ENCODE measurements at regions not wholly inside any gene's neighbourhood (a gene's known extent, or its start where the extent isn't known, plus 50 kb on each side); places are given as distances from the start of the nearest gene placed in this dataset.

DNA sequence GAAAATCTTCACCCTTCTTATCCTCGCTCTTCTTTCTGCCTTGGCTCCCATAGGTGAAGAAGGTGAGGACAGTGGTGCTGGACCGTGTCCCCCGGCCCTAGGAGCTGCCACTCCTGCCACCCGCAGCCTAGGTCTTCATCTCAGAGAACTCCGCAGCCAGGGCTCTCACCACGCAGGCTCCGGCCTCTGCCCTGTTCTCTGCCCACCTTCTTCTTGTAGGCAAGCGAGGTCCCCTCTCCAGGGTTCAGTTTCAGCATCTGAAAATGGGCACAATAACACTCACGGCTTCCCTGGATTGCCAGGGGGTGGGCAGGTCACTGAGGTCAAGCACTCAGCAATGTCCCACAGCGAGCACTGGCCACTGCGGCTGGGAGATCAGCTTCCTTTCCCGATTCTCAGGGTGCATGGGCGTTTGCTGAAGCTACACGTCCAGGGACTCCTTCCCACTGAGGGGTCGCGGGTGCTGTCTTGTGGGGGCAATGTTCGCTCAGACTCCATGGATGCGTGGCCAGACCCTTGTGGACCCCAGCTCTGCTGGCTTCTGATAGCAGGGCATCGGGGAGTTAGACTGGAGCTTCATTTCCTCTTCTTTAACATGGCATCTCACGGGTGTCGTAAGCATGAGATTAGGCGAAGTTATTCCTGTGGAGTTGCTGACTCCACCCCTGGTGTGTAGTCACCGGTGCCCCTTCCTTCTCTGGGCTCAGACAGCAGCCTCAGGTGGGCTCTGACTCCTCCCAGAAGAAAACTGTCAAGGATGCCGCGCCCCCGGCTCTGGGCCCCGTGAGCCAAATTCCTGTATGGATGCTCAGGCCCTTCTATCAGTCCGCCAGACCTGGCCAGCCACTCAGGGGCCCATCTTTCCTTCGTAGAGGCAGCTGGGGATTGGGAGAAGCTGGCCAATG lies 145.1 kb upstream of the IRX2 start:
- TF ChIP-seq EZH2 (IDR thresholded peaks at IDR 0.05; ENCODE audit: insufficient read depth, poor library complexity, severe bottlenecking) = no peak
- no peak for TF ChIP-seq EZH2phosphoT487 (IDR thresholded peaks at IDR 0.05; ENCODE audit: insufficient read depth, low read depth)

Data from GM23248 (cell line).